Heart left ventricle (tissue), 13 donors: ENCODE measurements at regions not wholly inside any gene's neighbourhood (a gene's known extent, or its start where the extent isn't known, plus 50 kb on each side); places are given as distances from the start of the nearest gene placed in this dataset.

Experiments
- POLR2A ChIP-seq, 2 donors: fragments of 450-650 bp; IDR thresholded peaks; one replicate each; pipeline ENCODE4 v1.6.1; 2017; ENCODE audit warnings: antibody characterized with exemption in 2 of 2, mild to moderate bottlenecking in 2 of 2, moderate library complexity in 2 of 2
- TF ChIP-seq, protein P1 (sequence below), 12 donors: fragments of 200-600 bp; sonication (generic) in 4 of 12; IDR thresholded peaks; one replicate each; pipeline versions ENCODE4 v1.5.0 to v1.8.0; 2018 to 2022; ENCODE audit warnings: antibody characterized with exemption in 12 of 12, mild to moderate bottlenecking in 5 of 12
- donor health status: ischemic (EF 13 %, LVEDD 7.1; RV severe dilation, severe dysfunction).
- donor health status: DM: no; HTN: yes; CAD: no.
- donor health status: DM: no; HTN: no; CAD: no.
- donor health status: ischemic (EF 25% LVEDD 6.9; RV normal size, moderate dysfunction).
- donor health status: ischemic (EF 25% LVEDD 5.7; RV mildly dilated, moderate dysfunction).
- donor health status: ischemic (EF 35%, LVEDD 5.7; RV mildly dilated, moderate dysfunction).
- donor health status: nonischemic (EF 11% LVEDD 7.7; RV severe dilation, severe dysfunction).
- donor health status: DM: yes; HTN: yes; CAD: no.
- donor health status: PGD.
- donor health status: ischemic (EF 29% LVEDD 5.4; RV normal size, mild dysfunction).
- donor health status: nonischemic (EF 23%, LVEDD 6.1; RV moderate dilation, normal function).

DNA sequence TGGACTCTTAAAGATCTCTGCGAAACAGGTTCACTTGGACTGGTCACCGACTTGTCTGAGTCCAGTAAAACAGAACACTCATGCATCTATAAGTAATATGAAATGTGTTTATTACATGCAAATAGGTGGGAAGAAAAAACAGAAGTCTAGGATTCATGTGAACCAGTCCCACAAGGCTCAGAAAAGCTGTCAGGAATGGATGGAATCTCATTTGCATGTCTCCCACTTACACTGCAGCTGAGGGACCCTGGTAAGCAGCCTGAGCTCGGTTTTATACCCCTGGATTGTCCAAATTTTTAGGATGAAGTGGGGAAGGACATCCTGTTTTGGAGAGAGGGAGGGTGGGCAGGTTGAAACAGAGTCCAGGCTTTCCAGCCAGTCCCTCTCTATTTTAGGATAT lies 1545.1 kb upstream of the PCDH20 start:
- TF ChIP-seq POLR2A (IDR thresholded peaks at IDR 0.05), result no peak
- TF ChIP-seq, protein P1, sequence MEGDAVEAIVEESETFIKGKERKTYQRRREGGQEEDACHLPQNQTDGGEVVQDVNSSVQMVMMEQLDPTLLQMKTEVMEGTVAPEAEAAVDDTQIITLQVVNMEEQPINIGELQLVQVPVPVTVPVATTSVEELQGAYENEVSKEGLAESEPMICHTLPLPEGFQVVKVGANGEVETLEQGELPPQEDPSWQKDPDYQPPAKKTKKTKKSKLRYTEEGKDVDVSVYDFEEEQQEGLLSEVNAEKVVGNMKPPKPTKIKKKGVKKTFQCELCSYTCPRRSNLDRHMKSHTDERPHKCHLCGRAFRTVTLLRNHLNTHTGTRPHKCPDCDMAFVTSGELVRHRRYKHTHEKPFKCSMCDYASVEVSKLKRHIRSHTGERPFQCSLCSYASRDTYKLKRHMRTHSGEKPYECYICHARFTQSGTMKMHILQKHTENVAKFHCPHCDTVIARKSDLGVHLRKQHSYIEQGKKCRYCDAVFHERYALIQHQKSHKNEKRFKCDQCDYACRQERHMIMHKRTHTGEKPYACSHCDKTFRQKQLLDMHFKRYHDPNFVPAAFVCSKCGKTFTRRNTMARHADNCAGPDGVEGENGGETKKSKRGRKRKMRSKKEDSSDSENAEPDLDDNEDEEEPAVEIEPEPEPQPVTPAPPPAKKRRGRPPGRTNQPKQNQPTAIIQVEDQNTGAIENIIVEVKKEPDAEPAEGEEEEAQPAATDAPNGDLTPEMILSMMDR (IDR thresholded peaks at IDR 0.05), result no peak
